Femur (tissue), 1 donor: ENCODE measurements at regions not wholly inside any gene's neighbourhood (a gene's known extent, or its start where the extent isn't known, plus 50 kb on each side); places are given as distances from the start of the nearest gene placed in this dataset.
A peak's percentile ranks its signal among the peaks of the same experiment; 100 is the strongest.
"Not testable (repeated sequence)": the region's sequence is repeated elsewhere in the genome, so short reads cannot be mapped to it uniquely, and the experiment has no call there.

Experiments
- DNase-seq: peaks from one replicate; pipeline ENCODE4 v3.0.0-alpha.2; 2017

DNA sequence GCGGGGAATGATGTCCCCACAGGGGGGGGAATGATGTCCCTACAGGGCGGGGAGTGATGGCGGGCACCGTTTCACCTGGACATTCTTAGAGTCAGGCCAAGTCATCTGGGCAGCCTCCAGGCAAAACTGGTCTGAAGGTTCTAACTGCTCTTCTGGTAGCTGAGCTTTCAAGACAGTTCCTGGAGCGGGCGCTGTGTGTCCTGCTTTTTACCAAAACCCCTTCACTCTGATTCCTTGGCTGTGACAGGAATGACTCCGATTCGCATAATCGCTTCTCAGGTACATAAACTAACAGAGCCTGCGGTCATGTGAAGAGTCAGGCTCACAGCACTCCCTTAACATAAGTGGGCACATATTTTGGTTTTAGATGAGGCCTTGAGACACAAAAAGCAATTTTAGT, 836.0 kb downstream of the TRIML1 start:
- DNase-seq, result no peak

DNA sequence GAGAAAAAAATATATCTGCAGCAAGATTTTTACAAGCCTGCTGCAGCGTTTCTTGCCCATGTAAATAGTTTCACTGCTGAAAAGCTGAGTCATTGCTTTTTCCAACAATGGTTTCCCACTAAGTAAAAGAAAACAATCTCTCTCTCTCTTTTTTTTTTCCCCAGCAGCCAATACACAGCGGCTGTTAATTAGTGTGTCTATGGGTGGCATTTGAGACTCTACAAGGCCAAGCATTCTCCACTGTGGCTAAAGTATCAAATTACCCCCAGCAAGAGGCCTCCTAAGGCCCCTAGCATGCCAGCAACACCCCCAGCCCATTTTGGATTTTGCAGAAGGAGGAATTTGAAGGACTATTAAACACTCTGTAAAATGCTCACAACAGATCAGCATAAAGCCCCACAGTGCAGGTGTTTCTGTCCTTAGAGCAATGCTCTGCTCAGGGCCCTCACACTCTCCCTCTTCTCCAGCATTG, 837.4 kb downstream of the TRIML1 start:
- DNase-seq, result no peak

DNA sequence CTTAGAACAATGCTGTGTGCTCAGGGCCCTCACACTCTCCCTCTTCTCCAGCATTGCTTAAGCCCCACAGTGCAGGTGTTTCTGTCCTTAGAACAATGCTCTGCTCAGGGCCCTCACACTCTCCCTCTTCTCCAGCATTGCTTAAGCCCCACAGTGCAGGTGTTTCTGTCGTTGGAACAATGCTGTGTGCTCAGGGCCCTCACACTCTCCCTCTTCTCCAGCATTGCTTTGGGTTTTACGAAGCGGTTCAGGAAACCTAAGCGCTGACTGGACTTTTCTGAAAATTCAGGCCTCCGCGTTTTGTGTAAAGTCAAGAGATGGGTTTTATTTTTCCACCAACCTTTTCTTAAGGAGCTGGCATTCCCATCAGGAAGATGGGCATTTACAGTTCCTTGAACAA, 838.0 kb downstream of the TRIML1 start:
- DNase-seq, result not testable (repeated sequence)

DNA sequence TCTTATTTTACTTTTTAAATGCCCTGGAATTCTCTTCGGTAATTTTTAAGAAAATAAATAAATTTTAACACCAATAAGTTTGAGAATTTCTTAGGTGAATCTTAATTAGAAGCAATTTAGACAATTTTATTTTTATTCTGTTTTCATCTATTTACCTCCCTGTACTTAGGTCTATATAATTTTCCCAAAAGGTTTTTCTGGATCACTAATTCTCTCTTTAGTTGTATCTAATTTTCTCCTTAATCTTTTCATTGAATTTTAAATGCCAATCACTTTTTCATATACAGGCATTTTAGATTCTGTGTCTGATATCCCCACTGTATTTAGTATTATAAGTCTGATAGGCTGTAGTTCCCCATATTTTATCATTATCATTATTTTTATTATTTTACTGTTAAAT, 845.3 kb downstream of the TRIML1 start:
- DNase-seq, result no peak

DNA sequence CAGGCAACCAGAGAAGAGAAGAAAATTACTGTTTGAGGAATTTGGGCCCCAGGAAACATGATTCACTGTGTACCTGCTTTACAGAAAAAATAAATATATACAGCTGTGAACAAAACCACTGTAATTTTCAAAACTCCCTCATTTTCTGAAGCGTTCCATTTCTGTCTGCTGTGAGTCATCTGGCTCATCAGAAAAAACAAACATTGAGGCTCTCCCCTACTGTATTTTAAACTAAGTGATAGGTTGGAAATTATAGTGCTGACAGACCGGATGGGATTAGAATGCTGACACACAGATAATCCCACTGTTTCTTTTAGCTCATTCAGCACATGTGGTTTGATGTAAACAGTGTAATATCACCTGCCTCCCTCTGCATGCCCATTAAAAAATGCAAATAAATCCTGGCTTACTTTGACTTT, 847.0 kb downstream of the TRIML1 start:
- DNase-seq, result no peak

DNA sequence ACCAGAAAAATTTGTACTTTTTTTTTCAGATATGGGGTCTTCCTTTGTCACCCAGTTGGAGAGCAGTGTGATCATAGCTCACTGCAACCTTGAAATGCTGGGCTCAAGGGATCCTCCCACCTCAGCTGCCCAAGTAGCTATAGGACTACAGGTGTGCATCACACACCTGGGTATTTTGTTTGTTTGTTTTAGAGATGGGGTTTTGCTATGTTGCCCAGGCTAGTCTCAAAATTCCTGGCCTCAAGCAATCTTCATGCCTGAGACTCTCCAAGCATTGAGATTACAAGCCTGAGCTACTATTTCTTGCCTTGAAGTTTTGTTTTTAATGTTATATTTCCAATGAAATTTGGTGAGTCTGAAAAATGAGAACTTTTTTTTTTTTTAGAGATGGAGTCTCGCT, 847.8 kb downstream of the TRIML1 start:
- DNase-seq, result no peak

DNA sequence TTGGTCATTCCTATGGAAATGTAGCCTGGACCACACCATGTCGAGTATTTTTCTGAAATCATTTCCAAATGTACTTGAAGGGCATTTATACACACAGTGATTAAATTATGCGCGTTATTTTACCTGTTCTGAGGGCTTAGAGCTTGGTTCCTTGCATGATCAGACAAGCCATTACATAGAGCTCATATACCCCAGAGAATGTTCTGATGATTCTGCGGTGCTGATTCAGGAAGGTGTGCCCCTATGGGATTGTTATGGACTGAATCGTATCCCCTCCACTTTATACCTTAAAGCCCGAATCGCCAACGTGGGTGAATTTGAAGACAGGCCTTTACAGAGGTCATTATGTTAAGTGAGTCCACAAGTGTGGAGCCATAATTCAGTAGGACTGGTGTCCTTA, 848.9 kb downstream of the TRIML1 start:
- no peak for DNase-seq

DNA sequence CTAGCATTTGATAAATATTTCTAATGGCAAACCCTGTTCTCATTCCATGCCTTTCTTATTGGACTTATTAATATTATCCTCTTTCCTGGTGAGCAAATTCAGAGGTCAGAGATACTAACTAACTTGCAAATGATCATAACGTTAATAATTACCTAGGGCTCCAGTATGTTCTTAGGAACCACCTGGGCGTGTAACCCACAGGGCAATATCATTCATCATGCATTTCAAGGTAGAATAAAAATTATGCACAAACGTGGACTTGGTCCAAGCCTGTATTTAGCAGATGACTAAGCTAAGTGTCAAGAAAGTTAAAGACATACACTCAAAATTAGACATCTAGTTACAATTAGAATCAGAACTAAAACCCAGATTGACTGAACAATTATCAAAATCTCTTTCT, 850.1 kb downstream of the TRIML1 start:
- no peak for DNase-seq

DNA sequence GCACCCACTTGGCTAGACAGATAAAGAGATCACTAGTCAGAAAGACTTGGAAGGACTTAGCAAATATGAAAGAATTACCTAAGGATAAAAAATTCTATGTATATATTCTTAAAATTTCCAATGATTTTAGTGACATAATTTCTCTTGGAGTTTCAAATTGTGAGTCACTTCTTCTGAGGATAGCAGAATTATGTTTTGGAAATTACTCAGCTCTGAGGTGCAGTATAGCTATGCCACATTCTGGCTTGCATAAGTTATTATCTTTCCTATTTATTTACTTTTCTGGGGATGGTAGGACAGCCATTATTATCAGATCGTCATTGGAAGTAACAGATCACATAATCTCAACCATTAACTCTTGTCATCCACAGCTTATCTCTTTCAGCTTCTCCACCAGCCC, 853.5 kb downstream of the TRIML1 start:
- no peak for DNase-seq

DNA sequence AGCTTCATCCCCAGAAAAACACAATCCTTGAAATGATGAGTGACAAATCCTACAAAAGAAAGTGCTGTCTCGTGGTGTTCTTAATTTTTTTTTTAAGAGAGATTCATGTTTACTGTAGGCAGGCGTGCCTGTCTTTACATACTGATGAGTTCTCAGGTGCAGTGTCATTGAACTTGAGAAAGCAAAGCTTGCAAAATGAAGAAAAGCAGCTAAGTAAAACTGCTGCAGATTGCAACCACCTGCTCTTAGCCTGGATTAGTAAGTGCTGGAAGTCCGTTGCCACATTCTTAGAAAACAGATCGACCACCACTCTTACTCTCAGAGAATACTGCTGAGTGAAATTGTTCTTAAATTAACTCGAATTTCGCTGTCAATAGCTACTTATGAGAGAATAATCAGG, 854.6 kb downstream of the TRIML1 start:
- DNase-seq, result no peak

DNA sequence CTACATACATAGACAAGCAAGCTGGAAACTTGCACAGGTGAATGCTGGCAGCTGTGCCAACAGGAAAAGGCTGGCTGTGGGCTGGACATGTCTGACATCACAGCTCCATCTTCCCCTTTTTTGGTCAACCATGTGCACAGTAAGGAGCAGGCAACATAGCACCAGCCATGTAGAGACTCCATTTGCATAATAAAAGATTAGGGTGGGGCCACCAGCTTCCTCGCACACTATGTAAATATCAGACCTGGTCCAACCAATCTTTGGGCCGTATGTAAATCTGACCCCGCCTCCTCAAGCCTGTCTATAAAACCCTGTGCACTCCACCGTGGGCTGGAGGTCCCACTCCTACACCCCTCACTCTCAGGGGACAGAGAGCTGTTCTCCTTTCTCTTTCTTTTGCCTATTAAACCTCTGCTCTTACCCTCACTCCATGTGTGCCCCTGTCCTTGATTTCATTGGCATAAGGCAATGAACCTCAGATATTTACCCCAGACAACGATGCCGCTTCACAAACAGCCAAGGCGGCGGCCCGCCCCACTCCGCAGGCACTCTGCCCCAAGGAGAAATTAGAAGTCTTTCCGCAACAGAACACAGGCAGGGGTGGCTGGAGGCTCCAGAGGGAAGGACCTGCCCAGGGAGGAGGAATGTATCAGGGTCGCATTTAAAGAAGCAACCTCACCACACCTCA, 862.2 kb downstream of the TRIML1 start:
- no peak for DNase-seq

DNA sequence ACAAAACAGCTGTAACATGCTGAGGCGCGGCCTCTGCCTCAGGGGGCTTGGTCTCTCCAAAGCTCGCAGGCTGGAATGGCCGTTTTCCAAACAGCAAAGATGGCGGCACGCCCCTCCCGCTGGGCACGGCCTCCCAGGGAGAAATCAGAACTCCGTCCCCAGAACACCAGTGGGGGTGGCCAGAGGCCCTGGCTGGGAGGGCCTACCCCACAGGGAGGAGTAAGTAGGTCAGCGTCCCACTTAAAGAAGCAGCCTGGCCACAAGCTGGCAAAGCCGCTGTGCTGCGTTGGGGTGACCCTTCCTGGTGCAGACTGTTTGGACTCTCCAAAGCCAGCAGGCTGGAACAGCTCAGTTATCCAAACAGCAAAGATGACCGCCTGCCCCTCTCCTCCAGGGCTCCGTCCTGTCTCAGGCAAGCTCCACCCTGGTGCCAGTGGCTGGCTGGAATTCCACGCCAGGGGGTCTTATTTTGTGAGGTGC, 862.8 kb downstream of the TRIML1 start:
- DNase-seq, result no peak

DNA sequence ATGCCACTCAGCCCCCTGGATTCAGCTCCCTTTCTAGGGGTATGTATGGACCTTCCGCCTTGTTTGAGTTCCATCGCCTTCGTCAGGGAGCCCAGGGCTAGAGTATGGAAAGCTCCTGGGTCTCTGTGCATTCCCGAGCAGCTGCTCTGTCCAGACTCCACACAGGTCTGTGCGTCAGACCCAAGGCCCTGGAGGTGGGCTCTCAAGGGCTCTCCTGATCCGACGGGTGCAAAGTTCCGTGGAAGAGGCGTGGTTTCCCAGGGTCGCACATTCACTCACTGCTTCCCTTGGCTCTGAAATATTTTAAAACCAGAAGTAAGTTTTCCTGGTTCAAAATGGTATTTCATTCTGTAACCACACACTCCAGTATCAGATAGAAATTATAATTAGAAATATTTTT, 863.2 kb downstream of the TRIML1 start:
- no peak for DNase-seq

DNA sequence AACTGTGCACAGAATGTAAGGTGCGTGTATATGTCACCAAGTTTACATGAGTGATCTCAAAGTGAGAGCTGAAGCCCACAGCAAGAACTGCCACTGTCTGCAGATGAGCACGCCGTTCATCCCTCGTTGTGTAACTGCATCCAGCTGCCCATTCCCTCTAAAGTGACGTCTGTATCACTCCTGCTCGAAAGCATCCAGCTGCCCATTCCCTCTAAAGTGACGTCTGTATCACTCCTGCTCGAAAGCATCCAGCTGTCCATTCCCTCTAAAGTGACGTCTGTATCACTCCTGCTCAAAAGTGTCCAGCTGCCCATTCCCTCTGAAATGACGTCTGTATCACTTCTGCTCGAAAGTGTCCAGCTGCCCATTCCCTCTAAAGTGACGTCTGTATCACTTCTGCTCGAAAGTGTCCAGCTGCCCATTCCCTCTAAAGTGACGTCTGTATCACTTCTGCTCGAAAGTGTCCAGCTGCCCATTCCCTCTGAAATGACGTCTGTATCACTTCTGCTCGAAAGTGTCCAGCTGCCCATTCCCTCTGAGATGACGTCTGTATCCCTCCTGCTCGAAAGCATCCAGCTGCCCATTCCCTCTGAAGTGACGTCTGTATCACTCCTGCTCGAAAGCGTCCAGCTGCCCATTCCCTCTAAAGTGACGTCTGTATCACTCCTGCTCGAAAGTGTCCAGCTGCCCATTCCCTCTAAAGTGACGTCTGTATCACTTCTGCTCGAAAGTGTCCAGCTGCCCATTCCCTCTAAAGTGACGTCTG, 871.4 kb downstream of the TRIML1 start:
- not testable (repeated sequence) for DNase-seq

DNA sequence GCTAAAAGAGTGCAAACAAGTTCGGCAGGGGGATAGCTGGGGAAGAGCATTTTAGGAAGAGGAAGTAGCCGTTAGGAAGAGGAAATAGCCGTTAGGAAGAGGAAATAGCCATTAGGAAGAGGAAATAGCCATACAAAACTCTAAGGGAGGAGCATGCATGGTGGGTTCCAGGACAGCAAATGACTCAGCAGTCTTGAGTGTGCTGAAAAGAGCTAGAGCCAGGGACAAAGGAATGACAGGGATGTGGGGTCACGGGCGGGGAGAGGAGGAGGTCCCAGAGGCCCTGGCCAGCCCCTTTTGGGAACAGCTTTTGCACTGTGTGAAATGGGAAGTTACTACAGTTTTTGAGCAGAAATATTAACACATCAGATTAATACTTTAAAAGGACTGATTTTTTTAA, 882.6 kb downstream of the TRIML1 start:
- DNase-seq, result no peak

DNA sequence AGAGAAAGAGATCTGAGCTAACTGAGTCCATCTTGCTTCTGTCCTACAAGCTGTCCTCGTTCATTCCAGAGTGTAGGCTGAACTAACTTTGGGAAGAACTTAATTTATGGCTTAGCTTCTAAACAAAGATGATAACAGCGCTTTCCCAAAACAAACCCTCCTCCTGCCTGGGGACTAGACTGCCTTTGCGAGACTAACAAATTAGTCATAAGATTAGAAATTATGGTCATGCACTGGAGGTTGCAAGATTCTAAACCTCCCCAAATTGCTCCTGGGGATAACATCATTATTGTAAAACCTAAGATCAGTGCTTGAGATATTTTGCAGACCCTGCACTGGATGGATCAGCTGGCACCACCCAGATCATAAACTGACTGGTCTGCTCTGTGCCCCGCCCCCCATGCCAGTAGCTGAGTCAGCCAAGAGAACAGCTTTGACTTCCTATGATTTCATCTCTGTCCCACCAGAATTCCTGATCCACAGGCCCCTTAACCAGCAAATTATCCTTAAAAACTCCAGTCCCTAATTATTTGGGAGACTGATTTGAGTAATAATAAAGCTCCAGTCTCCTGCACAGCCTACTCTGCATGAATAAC, 883.3 kb downstream of the TRIML1 start:
- DNase-seq, result no peak

DNA sequence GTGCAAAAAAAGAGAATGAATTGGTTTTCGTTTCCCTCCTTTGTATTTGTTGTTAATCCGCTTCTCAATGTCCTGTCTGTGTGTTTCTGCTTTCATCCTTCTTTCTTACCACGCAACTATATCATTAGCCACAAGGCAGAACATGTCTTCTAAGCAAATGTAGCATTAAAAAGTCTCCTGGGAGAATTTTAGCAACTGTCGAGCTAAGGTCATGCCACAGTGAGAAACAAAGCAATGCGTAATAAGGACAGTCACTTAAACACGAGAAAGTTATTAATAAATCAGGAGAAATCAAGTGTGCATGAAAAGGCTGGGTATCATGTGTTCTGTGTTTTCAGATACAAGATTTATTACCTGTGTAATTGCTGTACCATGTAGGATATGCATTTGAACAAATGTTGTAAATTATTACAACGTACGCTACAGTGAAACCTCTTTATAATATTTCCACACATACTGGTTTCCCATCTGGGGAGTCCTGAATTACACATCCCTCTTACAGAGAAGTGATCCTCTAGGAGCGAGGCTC, 890.8 kb downstream of the TRIML1 start:
- DNase-seq, result no peak

DNA sequence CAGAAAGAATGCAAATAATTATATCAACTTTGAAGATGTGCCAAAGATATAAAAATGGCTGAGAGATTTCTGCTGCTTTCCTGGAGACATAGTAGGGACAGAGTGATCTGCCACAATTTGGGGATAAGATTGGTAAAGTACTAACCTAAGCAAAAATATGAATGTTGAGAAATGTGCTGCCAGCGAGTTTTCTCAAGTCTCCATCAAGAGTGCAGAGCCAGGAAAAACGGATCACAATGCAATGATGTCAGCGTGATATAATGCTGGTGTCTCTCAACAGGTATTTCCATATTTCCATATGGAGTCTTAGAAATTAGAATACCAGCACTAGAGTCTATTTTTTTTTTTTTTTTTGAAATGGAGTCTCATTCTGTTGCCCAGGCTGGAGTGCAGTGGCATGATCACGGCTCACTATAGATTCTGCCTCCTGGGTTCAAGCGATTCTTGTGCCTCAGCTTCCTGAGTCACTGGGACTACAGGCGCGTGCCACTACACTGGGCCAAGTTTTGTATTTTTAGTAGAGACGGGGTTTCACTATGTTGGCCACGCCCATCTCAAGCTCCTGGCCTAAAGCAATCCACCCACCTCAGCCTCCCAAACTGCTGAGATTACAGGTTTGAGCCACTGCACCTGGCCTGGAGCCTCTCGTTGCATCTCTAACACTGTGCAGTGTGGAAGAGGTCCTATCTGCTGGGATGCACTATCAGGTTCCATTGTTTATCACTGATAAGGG, 893.5 kb downstream of the TRIML1 start:
- peak; percentile 34 for DNase-seq

DNA sequence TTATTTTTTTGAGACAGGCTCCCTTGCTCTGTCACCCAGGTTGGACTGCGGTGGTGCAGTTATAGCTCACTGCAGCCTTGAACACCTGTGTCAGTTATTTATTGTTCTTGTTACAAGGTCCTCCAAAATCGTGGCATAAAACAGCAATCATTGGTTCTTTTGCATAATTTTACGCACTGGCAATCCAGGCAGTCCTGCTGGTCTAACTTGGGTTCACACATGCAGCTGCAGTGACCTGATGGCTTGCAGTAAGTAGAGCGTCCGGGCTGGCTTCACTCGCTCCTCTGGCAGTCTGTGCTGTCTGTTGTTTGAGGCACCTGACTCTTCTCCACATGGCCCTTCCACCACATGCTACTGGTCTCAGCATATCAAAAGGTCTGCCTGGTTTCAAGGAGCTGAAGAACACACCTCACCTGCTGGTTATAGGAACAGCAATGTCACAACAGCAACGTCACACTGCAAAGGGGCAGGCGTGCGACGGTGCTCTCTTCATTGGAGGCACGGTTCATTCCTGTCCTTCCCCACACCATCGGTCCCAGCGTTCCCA, 894.6 kb downstream of the TRIML1 start:
- no peak for DNase-seq

DNA sequence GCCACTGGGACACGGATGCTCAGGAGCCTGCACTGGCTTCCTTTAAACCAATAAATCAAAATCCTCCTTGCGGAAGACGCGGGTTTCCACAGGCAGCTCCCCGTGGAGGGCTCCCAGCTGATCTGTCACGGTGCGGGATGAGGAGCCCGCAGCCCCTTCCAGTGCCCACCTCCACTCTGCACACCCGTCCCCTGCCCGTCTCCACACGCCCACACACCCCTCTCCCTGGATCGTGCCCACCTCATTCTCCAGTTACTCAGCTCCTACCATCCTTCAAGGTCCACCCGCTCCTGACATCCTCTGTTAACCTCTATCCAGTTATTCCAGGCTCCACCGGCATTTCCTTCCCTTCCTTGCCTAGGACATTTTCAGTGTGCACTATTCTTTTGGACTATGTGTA, 895.9 kb downstream of the TRIML1 start:
- DNase-seq, result no peak

DNA sequence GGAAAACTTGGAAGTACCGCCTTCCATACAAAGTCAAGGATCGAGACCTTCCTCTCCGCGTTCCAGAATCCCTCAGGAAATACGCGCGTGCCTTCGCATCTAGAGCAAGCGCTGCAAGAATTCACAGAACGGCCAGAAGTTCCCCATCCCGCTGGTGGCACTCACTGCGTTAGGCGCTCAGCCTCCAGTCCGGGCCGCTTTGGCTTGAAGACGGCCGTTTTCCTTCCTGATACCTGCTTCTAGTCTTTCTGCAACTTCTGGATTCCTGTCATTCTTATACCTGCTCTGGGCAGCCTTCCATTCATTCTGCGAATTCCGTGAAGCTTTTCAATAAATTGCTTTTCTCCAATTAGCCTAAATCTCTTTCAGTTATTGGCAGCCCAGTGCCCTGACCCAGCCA, 896.4 kb downstream of the TRIML1 start:
- DNase-seq, result no peak

DNA sequence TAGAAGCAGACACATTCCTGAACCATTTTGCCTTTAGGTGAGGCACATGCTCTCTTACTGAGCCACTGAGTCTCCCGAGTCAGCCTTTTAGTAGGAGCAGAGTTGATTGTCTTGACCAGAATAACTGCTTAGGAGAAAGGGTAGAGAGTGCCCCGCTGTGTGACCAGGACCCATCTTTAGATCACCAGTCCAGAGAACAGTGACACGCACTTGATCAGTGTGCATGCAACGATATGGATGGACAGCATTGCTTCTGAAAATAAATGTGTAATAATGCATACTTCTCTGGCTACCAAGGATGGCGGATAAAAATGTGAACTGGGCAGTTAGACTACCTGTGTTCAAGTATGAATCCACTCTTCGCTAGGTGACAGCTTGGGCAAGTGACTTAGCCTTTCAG, 897.7 kb downstream of the TRIML1 start:
- DNase-seq, result no peak

DNA sequence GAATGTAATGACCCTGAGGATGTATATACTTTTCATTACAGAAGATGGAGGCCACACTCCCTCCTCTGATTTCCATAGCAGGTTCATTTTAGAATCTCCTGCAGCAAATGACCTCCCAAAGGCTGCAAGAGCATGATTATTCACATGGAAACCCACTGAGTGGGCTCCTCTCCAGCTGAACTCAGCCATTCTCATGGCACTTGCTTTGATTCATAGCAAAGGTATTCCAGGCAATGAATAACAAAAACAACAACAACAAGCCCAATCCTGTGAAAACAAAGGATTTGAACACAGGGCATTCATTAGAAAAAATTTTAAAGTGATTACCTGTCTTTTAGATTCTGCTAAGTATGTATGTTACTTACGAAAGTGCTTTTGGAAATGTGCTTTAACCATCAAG, 894.0 kb upstream of the FRG1 start:
- DNase-seq, result no peak
